Endothelial cell of umbilical vein (primary cell): ENCODE measurements at regions not wholly inside any gene's neighbourhood (a gene's known extent, or its start where the extent isn't known, plus 50 kb on each side); places are given as distances from the start of the nearest gene placed in this dataset.

Experiments
- BruUV-seq: library from RNA; stranded (reverse); fragments of 400-500 nt; replicated peaks from 2 replicates; lab custom pipeline; 2021; lab: Mats Ljungman, UMichigan
- CTCF ChIA-PET: fragments of 300-600, 350-600 bp; sonication (Branson Sonifier 250); formaldehyde crosslinking; loops from one replicate; lab custom pipeline; 2021; ENCODE audit warnings: antibody characterized with exemption, inconsistent platforms; lab: Charles Lee
- POLR2A ChIA-PET: fragments of 300-600, 350-600 bp; sonication (Branson Sonifier 250); formaldehyde crosslinking; loops from one replicate; lab custom pipeline; 2021; ENCODE audit warnings: antibody characterized with exemption, inconsistent platforms; lab: Charles Lee
- DNase-seq: peaks from one replicate; pipeline ENCODE4 v3.0.0-alpha.2; 2011; ENCODE audit warnings: low read depth, low spot score
- FAIRE-seq: peaks from 2 replicates; lab custom pipeline; 2011; peaks lifted over from hg19 to GRCh38; lab: Jason Lieb, UNC
- H2AFZ ChIP-seq: 2 replicates; pipeline ENCODE4 v1.6.0; 2012; ENCODE audit warnings: low read depth, low read length, control low read depth, inconsistent platforms
- H3K27ac ChIP-seq: 2 replicates; pipeline ENCODE4 v1.5.1; 2011; ENCODE audit warnings: low read depth, mild to moderate bottlenecking, control low read depth, low read length, moderate library complexity; ENCODE audit not compliant: insufficient read depth
- H3K27me3 ChIP-seq, 2 experiments: 2 replicates each; pipeline versions ENCODE4 v1.6.0 to v1.6.1; 2011; ENCODE audit warnings: low read length in 2 of 2, mixed read lengths in 1 of 2; ENCODE audit not compliant: control insufficient read depth in 2 of 2, insufficient read depth in 2 of 2
- H3K36me3 ChIP-seq, 2 experiments: 2 replicates in 1 of 2; 3 replicates in 1 of 2; pipeline ENCODE4 v1.5.1; 2011; ENCODE audit warnings: low read length in 2 of 2, mild to moderate bottlenecking in 1 of 2, moderate library complexity in 1 of 2; ENCODE audit not compliant: control insufficient read depth in 2 of 2, insufficient read depth in 2 of 2; ENCODE audit errors: extremely low read depth in 1 of 2
- H3K4me1 ChIP-seq: 3 replicates; pipeline ENCODE4 v1.5.1; 2011; ENCODE audit warnings: mild to moderate bottlenecking, low read length; ENCODE audit not compliant: control insufficient read depth, insufficient read depth; ENCODE audit errors: extremely low read depth
- H3K4me2 ChIP-seq: 2 replicates; pipeline ENCODE4 v1.6.1; 2011; ENCODE audit warnings: low read length, control low read depth, mixed read lengths; ENCODE audit not compliant: insufficient read depth
- H3K4me3 ChIP-seq, 3 experiments: fragments of 200-600 bp in 1 of 3; sonication (generic), shearing (Covaris generic) in 1 of 3; replicated peaks in 1 of 3; 2 replicates each; pipeline ENCODE4 v1.5.1; 2011 to 2016; ENCODE audit warnings: control low read depth in 3 of 3, low read length in 3 of 3, mild to moderate bottlenecking in 2 of 3, inconsistent platforms in 1 of 3, low read depth in 1 of 3, moderate library complexity in 1 of 3; ENCODE audit not compliant: insufficient read depth in 1 of 3
- H3K79me2 ChIP-seq: 2 replicates; pipeline ENCODE4 v1.6.0; 2012; ENCODE audit warnings: low read length, inconsistent platforms; ENCODE audit not compliant: control insufficient read depth, insufficient read depth
- H3K9ac ChIP-seq: replicated peaks from 2 replicates; pipeline ENCODE3; 2011; ENCODE audit warnings: low read length, control low read depth; ENCODE audit not compliant: insufficient read depth; ENCODE audit errors: extremely low read depth
- H3K9me1 ChIP-seq: replicated peaks from 3 replicates; pipeline ENCODE4 v1.6.0; 2011; ENCODE audit warnings: mild to moderate bottlenecking, low read length; ENCODE audit not compliant: control insufficient read depth, insufficient read depth; ENCODE audit errors: extremely low read depth
- H3K9me3 ChIP-seq: replicated peaks from 2 replicates; pipeline ENCODE4 v1.5.1; 2012; ENCODE audit warnings: low read length, inconsistent platforms; ENCODE audit not compliant: control insufficient read depth, insufficient read depth
- H4K20me1 ChIP-seq: replicated peaks from 2 replicates; pipeline ENCODE3; 2011; ENCODE audit warnings: mild to moderate bottlenecking, low read length; ENCODE audit not compliant: control insufficient read depth, insufficient read depth; ENCODE audit errors: extremely low read depth
- EZH2 ChIP-seq: IDR thresholded peaks from 2 replicates; pipeline ENCODE4 v1.6.1; 2012; ENCODE audit warnings: borderline replicate concordance, low read depth, mild to moderate bottlenecking, moderate library complexity, low read length, inconsistent platforms; ENCODE audit not compliant: severe bottlenecking
- FOS ChIP-seq: IDR thresholded peaks from 2 replicates; pipeline ENCODE4 v1.6.1; 2011; ENCODE audit warnings: mild to moderate bottlenecking, low read length, moderate library complexity, borderline replicate concordance; ENCODE audit not compliant: insufficient read depth
- GATA2 ChIP-seq: IDR thresholded peaks from 2 replicates; pipeline ENCODE4 v1.7.0; 2011; ENCODE audit warnings: low read depth, mild to moderate bottlenecking, moderate library complexity, mixed read lengths, low read length; ENCODE audit not compliant: insufficient read length, insufficient read depth
- JUN ChIP-seq: IDR thresholded peaks from 2 replicates; pipeline ENCODE4 v1.6.1; 2011; ENCODE audit warnings: borderline replicate concordance, low read depth; ENCODE audit not compliant: insufficient read length, insufficient read depth
- MYC ChIP-seq: IDR thresholded peaks from one replicate; pipeline ENCODE4 v1.6.1; 2011; ENCODE audit warnings: mild to moderate bottlenecking, low read depth, low read length
- POLR2A ChIP-seq: IDR thresholded peaks from 2 replicates; pipeline ENCODE4 v1.6.1; 2012; ENCODE audit warnings: low read depth, mild to moderate bottlenecking, control low read depth, low read length
- POLR2AphosphoS5 ChIP-seq: IDR thresholded peaks from 2 replicates; pipeline ENCODE4 v1.6.1; 2012; ENCODE audit warnings: low read depth, mild to moderate bottlenecking, control low read depth, low read length, moderate library complexity; ENCODE audit not compliant: insufficient read depth
- dilution Hi-C: fragments of 300-500 bp; cut with MboI; formaldehyde crosslinking; loops from one replicate; pipeline ENCODE4 v1.15.0; 2019; ENCODE audit warnings: low sequenced_read_pairs; ENCODE audit not compliant: extremely low pct_ligation_motif_present
- intact Hi-C: fragments of 100-400 bp; cut with micrococcal nuclease; formaldehyde crosslinking; loops from one replicate; pipeline ENCODE4 v1.10.0; 2022
- TF ChIP-seq, protein P1 (sequence below): IDR thresholded peaks from 2 replicates; pipeline ENCODE4 v1.6.1; 2011; ENCODE audit not compliant: insufficient read depth, insufficient read length
- TF ChIP-seq, protein P2 (sequence below), 2 donors: IDR thresholded peaks; 1 replicate in 1 of 2; 2 replicates in 1 of 2; pipeline ENCODE4 v1.5.1; 2011; ENCODE audit warnings: low read length in 2 of 2, mild to moderate bottlenecking in 2 of 2, moderate library complexity in 2 of 2, control low read depth in 1 of 2, inconsistent platforms in 1 of 2, low read depth in 1 of 2; ENCODE audit not compliant: insufficient read depth in 1 of 2; ENCODE audit errors: extremely low read depth in 1 of 2

DNA sequence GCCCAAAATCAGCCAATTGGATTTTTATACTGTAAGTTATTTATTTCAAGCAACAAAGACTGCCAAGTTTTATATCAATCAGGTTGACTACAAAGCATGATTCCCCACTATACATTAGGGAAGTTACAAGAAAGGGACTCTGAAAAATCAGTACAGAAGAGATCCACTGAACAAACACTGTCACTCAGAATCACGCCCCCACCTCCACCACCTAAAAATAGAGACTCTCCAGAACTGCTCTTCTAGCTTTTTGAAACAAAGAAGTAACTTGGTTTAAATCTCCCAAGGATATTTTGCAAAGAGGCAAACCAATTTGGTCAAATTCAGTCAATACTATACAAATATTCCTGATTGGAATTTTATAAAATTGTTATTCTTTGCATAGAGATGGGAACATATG lies 438.0 kb downstream of the HTR1A start:
- BruUV-seq = no TSS peak
- intact Hi-C loops = no loop called here
- no peak overlapping the region for H3K9ac ChIP-seq
- FAIRE-seq (no peak), DNase-seq (no peak)
- H3K9me3 ChIP-seq = peaks cover 2% of the 10 kb centered on the region
- dilution Hi-C loops = no loop called here
- no peak overlapping the region for H3K27ac ChIP-seq
- H3K36me3 ChIP-seq = no peaks in the 10 kb centered on the region
- H2AFZ ChIP-seq = no peak overlapping the region
- H4K20me1 ChIP-seq = no peaks in the 10 kb centered on the region
- H3K4me1 ChIP-seq = no peaks in the 10 kb centered on the region
- H3K4me3 ChIP-seq = no peak overlapping the region
- H3K27me3 ChIP-seq = no peaks in the 10 kb centered on the region
- CTCF ChIA-PET = no interaction called here
- POLR2A ChIA-PET = no interaction called here
- H3K9me1 ChIP-seq = no peaks in the 10 kb centered on the region
- no peaks in the 10 kb centered on the region for H3K79me2 ChIP-seq
- no peak overlapping the region for H3K4me2 ChIP-seq
- TF ChIP-seq POLR2A (no peak), FOS (no peak), POLR2AphosphoS5 (no peak), JUN (no peak), MYC (no peak), EZH2 (no peak), GATA2 (no peak)
- TF ChIP-seq, protein P1, sequence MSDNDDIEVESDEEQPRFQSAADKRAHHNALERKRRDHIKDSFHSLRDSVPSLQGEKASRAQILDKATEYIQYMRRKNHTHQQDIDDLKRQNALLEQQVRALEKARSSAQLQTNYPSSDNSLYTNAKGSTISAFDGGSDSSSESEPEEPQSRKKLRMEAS = no peak
- TF ChIP-seq, protein P2, sequence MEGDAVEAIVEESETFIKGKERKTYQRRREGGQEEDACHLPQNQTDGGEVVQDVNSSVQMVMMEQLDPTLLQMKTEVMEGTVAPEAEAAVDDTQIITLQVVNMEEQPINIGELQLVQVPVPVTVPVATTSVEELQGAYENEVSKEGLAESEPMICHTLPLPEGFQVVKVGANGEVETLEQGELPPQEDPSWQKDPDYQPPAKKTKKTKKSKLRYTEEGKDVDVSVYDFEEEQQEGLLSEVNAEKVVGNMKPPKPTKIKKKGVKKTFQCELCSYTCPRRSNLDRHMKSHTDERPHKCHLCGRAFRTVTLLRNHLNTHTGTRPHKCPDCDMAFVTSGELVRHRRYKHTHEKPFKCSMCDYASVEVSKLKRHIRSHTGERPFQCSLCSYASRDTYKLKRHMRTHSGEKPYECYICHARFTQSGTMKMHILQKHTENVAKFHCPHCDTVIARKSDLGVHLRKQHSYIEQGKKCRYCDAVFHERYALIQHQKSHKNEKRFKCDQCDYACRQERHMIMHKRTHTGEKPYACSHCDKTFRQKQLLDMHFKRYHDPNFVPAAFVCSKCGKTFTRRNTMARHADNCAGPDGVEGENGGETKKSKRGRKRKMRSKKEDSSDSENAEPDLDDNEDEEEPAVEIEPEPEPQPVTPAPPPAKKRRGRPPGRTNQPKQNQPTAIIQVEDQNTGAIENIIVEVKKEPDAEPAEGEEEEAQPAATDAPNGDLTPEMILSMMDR (IDR thresholded peaks at IDR 0.05; ENCODE audit: extremely low read depth in 1 of 2, insufficient read depth in 1 of 2, low read depth in 1 of 2, low read length in 2 of 2) = no peak
